OCI-LY7 (cell line): ENCODE measurements at regions not wholly inside any gene's neighbourhood (a gene's known extent, or its start where the extent isn't known, plus 50 kb on each side); places are given as distances from the start of the nearest gene placed in this dataset.

Source experiments
- CTCF ChIP-seq: fragments of 200-600 bp; sonication (generic); conservative IDR thresholded peaks from 2 replicates; pipeline ENCODE4 v1.5.1; 2014; ENCODE audit warnings: mild to moderate bottlenecking, antibody characterized with exemption, low read length, moderate library complexity, mixed read lengths
- EZH2phosphoT487 ChIP-seq: fragments of 200-600 bp; sonication (generic); IDR thresholded peaks from 2 replicates; pipeline ENCODE4 v1.6.1; 2018; ENCODE audit warnings: low read depth, borderline replicate concordance, mild to moderate bottlenecking, mixed run types, antibody characterized with exemption, low read length, moderate library complexity, mixed read lengths

DNA sequence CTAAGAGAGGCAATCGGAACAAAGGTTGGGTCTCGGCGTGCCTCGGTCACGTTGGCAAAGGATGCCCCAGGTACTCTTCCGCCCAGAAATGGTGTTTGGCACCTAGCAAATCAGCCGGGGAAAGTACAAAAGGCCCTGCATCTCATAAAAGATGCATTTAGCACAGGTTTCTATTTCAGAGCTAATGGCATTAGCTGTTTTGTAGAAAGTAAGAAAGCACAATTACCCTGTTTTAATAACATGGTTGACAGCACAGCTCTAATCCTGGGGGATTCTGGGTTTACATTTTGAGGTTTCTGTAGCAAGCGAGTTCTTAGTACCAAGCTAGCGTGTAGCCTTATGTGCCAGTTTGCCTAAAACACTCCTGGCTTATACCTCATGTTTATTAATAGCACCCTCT, 178.5 kb downstream of the PRDM2 start:
- TF ChIP-seq CTCF (no peak), EZH2phosphoT487 (no peak)
